C4-2B (cell line): ENCODE measurements at regions not wholly inside any gene's neighbourhood (a gene's known extent, or its start where the extent isn't known, plus 50 kb on each side); places are given as distances from the start of the nearest gene placed in this dataset.

Experiments used
- CTCF ChIP-seq: fragments of 450-650 bp; conservative IDR thresholded peaks from 2 replicates; pipeline ENCODE4 v1.5.1; 2017; ENCODE audit warnings: mild to moderate bottlenecking
- ZFX ChIP-seq: fragments of 450-650 bp; IDR thresholded peaks from 2 replicates; pipeline ENCODE4 v1.6.1; 2017

GRCh38 chr13:74299721-74300120 is 165.5 kb upstream of the KLF12 start:
- no peak for TF ChIP-seq CTCF
- TF ChIP-seq ZFX, result no peak
